GM12878 (cell line): ENCODE measurements at regions not wholly inside any gene's neighbourhood (a gene's known extent, or its start where the extent isn't known, plus 50 kb on each side); places are given as distances from the start of the nearest gene placed in this dataset.

ENCODE experiments used
- ATAC-seq: fragments of 200-7000 bp; cut with Tn5 transposase; 3 replicates; pipeline ENCODE4 v1.9.1; 2020; ENCODE audit warnings: mild to moderate bottlenecking, moderate library complexity
- BruUV-seq: library from RNA; stranded (reverse); fragments of 400-500 nt; replicated peaks from 2 replicates; lab custom pipeline; 2021; lab: Mats Ljungman, UMichigan
- CTCF ChIA-PET: fragments of 300-600 bp; sonication (Branson Sonifier 250); formaldehyde crosslinking; extraction: SDS; loops from one replicate; lab custom pipeline; 2021; ENCODE audit warnings: inconsistent platforms; lab: Yijun Ruan, JAX
- POLR2A ChIA-PET: fragments of 350-600 bp; formaldehyde crosslinking; extraction: SDS; loops from one replicate; lab custom pipeline; 2021; ENCODE audit warnings: inconsistent platforms; lab: Charles Lee
- RAD21 ChIA-PET: fragments of 300-600 bp; sonication (Branson Sonifier 250); formaldehyde crosslinking; loops from one replicate; lab custom pipeline; 2023; ENCODE audit warnings: antibody characterized with exemption; ENCODE audit not compliant: unreplicated experiment; lab: Charles Lee
- SMC1A ChIA-PET: fragments of 300-600 bp; sonication (Branson Sonifier 250); formaldehyde crosslinking; loops from one replicate; lab custom pipeline; 2023; ENCODE audit not compliant: unreplicated experiment, uncharacterized antibody; lab: Charles Lee
- DNase-seq: peaks from one replicate; pipeline ENCODE4 v3.0.0-alpha.2; 2011; ENCODE audit warnings: low read depth, low spot score
- FAIRE-seq: peaks from 3 replicates; lab custom pipeline; 2011; peaks lifted over from hg19 to GRCh38; lab: Jason Lieb, UNC
- H2AFZ ChIP-seq: 2 replicates; pipeline ENCODE4 v1.6.0; 2011; ENCODE audit warnings: low read depth, low read length, control low read depth; ENCODE audit not compliant: control insufficient read depth
- H3K27ac ChIP-seq: 2 replicates; pipeline ENCODE4 v1.5.1; 2011; ENCODE audit warnings: control low read depth; ENCODE audit not compliant: control insufficient read depth, insufficient read depth
- H3K27me3 ChIP-seq, 2 experiments: replicated peaks in 1 of 2; 2 replicates each; pipeline versions ENCODE4 v1.6.0 to v1.6.1; 2011; ENCODE audit warnings: low read length in 1 of 2; ENCODE audit not compliant: control insufficient read depth in 2 of 2, insufficient read depth in 2 of 2
- H3K36me3 ChIP-seq, 2 experiments: 2 replicates each; pipeline ENCODE4 v1.5.1; 2011; ENCODE audit warnings: low read length in 1 of 2; ENCODE audit not compliant: control insufficient read depth in 2 of 2, insufficient read depth in 2 of 2
- H3K4me1 ChIP-seq: 2 replicates; pipeline ENCODE4 v1.6.1; 2011; ENCODE audit warnings: mild to moderate bottlenecking, low read length, moderate library complexity, mixed read lengths; ENCODE audit not compliant: control insufficient read depth, insufficient read depth
- H3K4me2 ChIP-seq: 2 replicates; pipeline ENCODE4 v1.6.0; 2011; ENCODE audit warnings: control low read depth; ENCODE audit not compliant: control insufficient read depth, insufficient read depth
- H3K4me3 ChIP-seq: fragments of 200-600 bp; sonication (generic); 2 replicates; pipeline ENCODE4 v1.5.1; 2016
- H3K79me2 ChIP-seq: 2 replicates; pipeline ENCODE4 v1.6.0; 2011; ENCODE audit warnings: low read length; ENCODE audit not compliant: control insufficient read depth, insufficient read depth
- H3K9ac ChIP-seq: 2 replicates; pipeline ENCODE4 v1.8.0; 2011; ENCODE audit warnings: low read length, control low read depth, mixed read lengths; ENCODE audit not compliant: control insufficient read depth, insufficient read depth
- H3K9me3 ChIP-seq: replicated peaks from 3 replicates; pipeline ENCODE4 v1.5.1; 2011; ENCODE audit warnings: mild to moderate bottlenecking, low read length; ENCODE audit not compliant: control insufficient read depth, insufficient read depth
- H4K20me1 ChIP-seq: 2 replicates; pipeline ENCODE4 v1.6.0; 2011; ENCODE audit not compliant: control insufficient read depth, insufficient read depth
- FOXK2 ChIP-seq: fragments of 450-650 bp; IDR thresholded peaks from 2 replicates; pipeline ENCODE4 v1.6.1; 2017; ENCODE audit warnings: mild to moderate bottlenecking, moderate library complexity
- IRF3 ChIP-seq: fragments of 450-650 bp; IDR thresholded peaks from 2 replicates; pipeline ENCODE4 v1.6.1; 2014; ENCODE audit warnings: mild to moderate bottlenecking
- IRF5 ChIP-seq: fragments of 450-650 bp; IDR thresholded peaks from 2 replicates; pipeline ENCODE4 v1.6.1; 2017; ENCODE audit warnings: borderline replicate concordance
- KDM1A ChIP-seq: fragments of 200-600 bp; sonication (generic); IDR thresholded peaks from 2 replicates; pipeline ENCODE4 v1.6.1; 2016; ENCODE audit warnings: borderline replicate concordance
- LARP7 ChIP-seq: fragments of 450-650 bp; IDR thresholded peaks from 2 replicates; pipeline ENCODE4 v1.6.1; 2017; ENCODE audit warnings: mild to moderate bottlenecking
- NFIC ChIP-seq: IDR thresholded peaks from 2 replicates; pipeline ENCODE4 v1.6.1; 2012; ENCODE audit warnings: low read depth, mild to moderate bottlenecking, inconsistent platforms, low read length, moderate library complexity
- NFXL1 ChIP-seq: fragments of 450-650 bp; IDR thresholded peaks from 2 replicates; pipeline ENCODE4 v1.6.1; 2017; ENCODE audit warnings: antibody characterized with exemption, mild to moderate bottlenecking, borderline replicate concordance
- PBX3 ChIP-seq: IDR thresholded peaks from 2 replicates; pipeline ENCODE4 v1.6.1; 2011; ENCODE audit warnings: mild to moderate bottlenecking, low read depth, low read length, moderate library complexity; ENCODE audit not compliant: insufficient replicate concordance
- POU2F2 ChIP-seq: IDR thresholded peaks from 3 replicates; pipeline ENCODE4 v1.6.1; 2011; ENCODE audit warnings: low read depth, mild to moderate bottlenecking, low read length, borderline replicate concordance
- RAD21 ChIP-seq: IDR thresholded peaks from 2 replicates; pipeline ENCODE4 v1.6.1; 2011; ENCODE audit warnings: mild to moderate bottlenecking, low read depth, low read length, moderate library complexity; ENCODE audit not compliant: insufficient read depth
- RAD51 ChIP-seq: fragments of 450-650 bp; IDR thresholded peaks from 2 replicates; pipeline ENCODE4 v1.6.1; 2016; ENCODE audit warnings: moderate library complexity, mild to moderate bottlenecking, inconsistent platforms
- SIX5 ChIP-seq: IDR thresholded peaks from 2 replicates; pipeline ENCODE4 v1.6.1; 2011; ENCODE audit warnings: mild to moderate bottlenecking, low read depth, low read length, moderate library complexity; ENCODE audit not compliant: severe bottlenecking
- SMAD5 ChIP-seq: IDR thresholded peaks from 2 replicates; pipeline ENCODE4 v1.6.1; 2016; ENCODE audit warnings: antibody characterized with exemption, low read depth
- ZSCAN29 ChIP-seq: fragments of 450-650 bp; IDR thresholded peaks from 2 replicates; pipeline ENCODE4 v1.6.1; 2017; ENCODE audit warnings: mild to moderate bottlenecking, moderate library complexity
- WGBS: methylation state at CpG from one replicate; pipeline ENCODE4 v1.1.6; 2016; ENCODE audit warnings: low lambda C conversion rate; ENCODE audit not compliant: insufficient replicate concordance, insufficient coverage; ENCODE audit errors: missing lambda C conversion rate; 5-methylcytosine and 5-hydroxymethylcytosine counted together
- in situ Hi-C: fragments of 300-500 bp; cut with MboI; formaldehyde crosslinking; loops from 9 replicates; pipeline ENCODE4 v1.14.3; 2018; ENCODE audit warnings: mixed read lengths
- intact Hi-C: fragments of 100-400 bp; cut with micrococcal nuclease; formaldehyde crosslinking; loops from one replicate; pipeline ENCODE4 v1.14.2; 2022; ENCODE audit not compliant: unreplicated experiment
- TF ChIP-seq, protein P1 (sequence below): fragments of 450-650 bp; formaldehyde crosslinking; IDR thresholded peaks from 2 replicates; pipeline ENCODE4 v1.4.0; 2022; ENCODE audit warnings: mild to moderate bottlenecking, moderate library complexity
- TF ChIP-seq, protein P2 (sequence below): fragments of 450-650 bp; IDR thresholded peaks from 2 replicates; pipeline ENCODE4 v1.6.1; 2018; ENCODE audit warnings: borderline replicate concordance, mild to moderate bottlenecking; ENCODE audit not compliant: partially characterized antibody

DNA sequence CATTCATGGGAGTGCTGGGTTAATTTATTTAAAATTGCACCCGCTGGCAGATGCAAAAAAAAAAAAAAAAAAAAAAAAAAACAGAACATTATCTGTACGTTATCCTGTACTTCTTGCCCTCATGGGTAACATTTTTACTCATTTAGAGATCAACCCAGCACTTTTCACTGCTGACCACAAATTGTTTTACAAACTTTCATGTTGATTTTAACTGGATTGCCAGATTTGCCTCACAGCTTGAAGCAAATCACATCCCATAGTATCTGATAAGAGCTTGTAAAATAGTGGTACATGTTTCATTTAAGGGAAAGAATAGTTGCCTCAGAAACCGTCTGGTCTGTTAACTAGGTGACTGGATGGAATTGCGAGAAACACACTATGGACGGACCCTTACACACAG lies 640.8 kb downstream of the TRIML1 start (continued):
- TF ChIP-seq PBX3 (no peak), NFIC (no peak), POU2F2 (no peak), ZSCAN29 (no peak)

DNA sequence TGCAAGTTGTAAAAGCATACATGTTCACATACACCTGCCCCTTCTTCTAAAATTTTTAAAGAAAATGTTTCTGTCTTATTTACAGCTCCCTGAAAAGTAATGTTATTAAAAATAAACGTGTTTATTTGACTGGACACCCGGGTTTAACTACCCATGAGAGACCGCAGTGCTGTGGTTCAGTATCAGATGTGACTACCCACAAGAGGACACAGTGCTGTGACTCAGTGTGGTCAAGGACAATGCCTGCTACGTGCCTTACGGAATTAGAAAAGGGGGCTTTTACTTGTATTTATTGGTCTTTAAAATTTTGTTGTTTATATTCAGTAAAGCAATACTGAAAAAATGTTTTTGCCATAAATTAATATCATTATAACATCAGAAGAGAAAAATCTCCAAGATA lies 641.4 kb downstream of the TRIML1 start:
- Histone ChIP-seq H3K79me2 (no peaks in the 10 kb centered on the region), H3K36me3 (no peaks in the 10 kb centered on the region), H3K4me1 (no peaks in the 10 kb centered on the region), H3K4me2 (no peak overlapping the region), H2AFZ (no peak overlapping the region), H3K27ac (no peak overlapping the region), H3K9me3 (no peaks in the 10 kb centered on the region), H3K9ac (no peak overlapping the region), H3K4me3 (no peak overlapping the region), H3K27me3 (no peaks in the 10 kb centered on the region), H4K20me1 (no peaks in the 10 kb centered on the region)
- in situ Hi-C loops (no loop called here), intact Hi-C loops (no loop called here)
- no TSS peak for BruUV-seq
- POLR2A ChIA-PET: no interaction called here
- RAD21 ChIA-PET: no interaction called here
- 16% methylated on average over 5 of the region's 5 CpGs for WGBS
- DNase-seq (no peak), ATAC-seq (no peak), FAIRE-seq (no peak)
- SMC1A ChIA-PET: interaction anchor here (0.9 kb wide), 1 partner anchor 40 kb away, joined by 3 read pairs; no protein-coding TSS in a partner anchor
- CTCF ChIA-PET: no interaction called here
- TF ChIP-seq RAD51: no peak
- no peak for TF ChIP-seq IRF3
- no peak for TF ChIP-seq LARP7
- TF ChIP-seq NFXL1: no peak
- TF ChIP-seq, protein P1, sequence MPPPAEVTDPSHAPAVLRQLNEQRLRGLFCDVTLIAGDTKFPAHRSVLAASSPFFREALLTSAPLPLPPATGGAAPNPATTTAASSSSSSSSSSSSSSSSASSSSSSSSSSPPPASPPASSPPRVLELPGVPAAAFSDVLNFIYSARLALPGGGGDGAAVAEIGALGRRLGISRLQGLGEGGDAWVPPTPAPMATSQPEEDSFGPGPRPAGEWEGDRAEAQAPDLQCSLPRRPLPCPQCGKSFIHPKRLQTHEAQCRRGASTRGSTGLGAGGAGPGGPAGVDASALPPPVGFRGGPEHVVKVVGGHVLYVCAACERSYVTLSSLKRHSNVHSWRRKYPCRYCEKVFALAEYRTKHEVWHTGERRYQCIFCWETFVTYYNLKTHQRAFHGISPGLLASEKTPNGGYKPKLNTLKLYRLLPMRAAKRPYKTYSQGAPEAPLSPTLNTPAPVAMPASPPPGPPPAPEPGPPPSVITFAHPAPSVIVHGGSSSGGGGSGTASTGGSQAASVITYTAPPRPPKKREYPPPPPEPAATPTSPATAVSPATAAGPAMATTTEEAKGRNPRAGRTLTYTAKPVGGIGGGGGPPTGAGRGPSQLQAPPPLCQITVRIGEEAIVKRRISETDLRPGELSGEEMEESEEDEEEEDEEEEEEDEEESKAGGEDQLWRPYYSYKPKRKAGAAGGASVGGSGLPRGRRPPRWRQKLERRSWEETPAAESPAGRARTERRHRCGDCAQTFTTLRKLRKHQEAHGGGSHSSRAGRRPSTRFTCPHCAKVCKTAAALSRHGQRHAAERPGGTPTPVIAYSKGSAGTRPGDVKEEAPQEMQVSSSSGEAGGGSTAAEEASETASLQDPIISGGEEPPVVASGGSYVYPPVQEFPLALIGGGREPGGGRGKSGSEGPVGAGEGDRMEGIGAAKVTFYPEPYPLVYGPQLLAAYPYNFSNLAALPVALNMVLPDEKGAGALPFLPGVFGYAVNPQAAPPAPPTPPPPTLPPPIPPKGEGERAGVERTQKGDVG (CRISPR knock-in tag): no peak
- TF ChIP-seq, protein P2, sequence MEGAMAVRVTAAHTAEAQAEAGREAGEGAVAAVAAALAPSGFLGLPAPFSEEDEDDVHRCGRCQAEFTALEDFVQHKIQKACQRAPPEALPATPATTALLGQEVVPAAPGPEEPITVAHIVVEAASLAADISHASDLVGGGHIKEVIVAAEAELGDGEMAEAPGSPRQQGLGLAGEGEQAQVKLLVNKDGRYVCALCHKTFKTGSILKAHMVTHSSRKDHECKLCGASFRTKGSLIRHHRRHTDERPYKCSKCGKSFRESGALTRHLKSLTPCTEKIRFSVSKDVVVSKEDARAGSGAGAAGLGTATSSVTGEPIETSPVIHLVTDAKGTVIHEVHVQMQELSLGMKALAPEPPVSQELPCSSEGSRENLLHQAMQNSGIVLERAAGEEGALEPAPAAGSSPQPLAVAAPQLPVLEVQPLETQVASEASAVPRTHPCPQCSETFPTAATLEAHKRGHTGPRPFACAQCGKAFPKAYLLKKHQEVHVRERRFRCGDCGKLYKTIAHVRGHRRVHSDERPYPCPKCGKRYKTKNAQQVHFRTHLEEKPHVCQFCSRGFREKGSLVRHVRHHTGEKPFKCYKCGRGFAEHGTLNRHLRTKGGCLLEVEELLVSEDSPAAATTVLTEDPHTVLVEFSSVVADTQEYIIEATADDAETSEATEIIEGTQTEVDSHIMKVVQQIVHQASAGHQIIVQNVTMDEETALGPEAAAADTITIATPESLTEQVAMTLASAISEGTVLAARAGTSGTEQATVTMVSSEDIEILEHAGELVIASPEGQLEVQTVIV: no peak
- no peak for TF ChIP-seq RAD21
- no peak for TF ChIP-seq KDM1A
- TF ChIP-seq SMAD5: no peak
- no peak for TF ChIP-seq SIX5
- TF ChIP-seq IRF5: no peak
- TF ChIP-seq FOXK2: no peak
